GM23248 (cell line): ENCODE measurements at regions not wholly inside any gene's neighbourhood (a gene's known extent, or its start where the extent isn't known, plus 50 kb on each side); places are given as distances from the start of the nearest gene placed in this dataset.

ENCODE experiments used
- EZH2 ChIP-seq: fragments of 200-600 bp; sonication (generic); IDR thresholded peaks from 2 replicates; pipeline ENCODE4 v1.6.1; 2018; ENCODE audit warnings: antibody characterized with exemption, mild to moderate bottlenecking; ENCODE audit not compliant: insufficient read depth, poor library complexity, severe bottlenecking
- EZH2phosphoT487 ChIP-seq: fragments of 200-600 bp; sonication (generic); IDR thresholded peaks from 2 replicates; pipeline ENCODE4 v1.6.1; 2018; ENCODE audit warnings: antibody characterized with exemption, moderate library complexity, mild to moderate bottlenecking, low read depth; ENCODE audit not compliant: insufficient read depth

DNA sequence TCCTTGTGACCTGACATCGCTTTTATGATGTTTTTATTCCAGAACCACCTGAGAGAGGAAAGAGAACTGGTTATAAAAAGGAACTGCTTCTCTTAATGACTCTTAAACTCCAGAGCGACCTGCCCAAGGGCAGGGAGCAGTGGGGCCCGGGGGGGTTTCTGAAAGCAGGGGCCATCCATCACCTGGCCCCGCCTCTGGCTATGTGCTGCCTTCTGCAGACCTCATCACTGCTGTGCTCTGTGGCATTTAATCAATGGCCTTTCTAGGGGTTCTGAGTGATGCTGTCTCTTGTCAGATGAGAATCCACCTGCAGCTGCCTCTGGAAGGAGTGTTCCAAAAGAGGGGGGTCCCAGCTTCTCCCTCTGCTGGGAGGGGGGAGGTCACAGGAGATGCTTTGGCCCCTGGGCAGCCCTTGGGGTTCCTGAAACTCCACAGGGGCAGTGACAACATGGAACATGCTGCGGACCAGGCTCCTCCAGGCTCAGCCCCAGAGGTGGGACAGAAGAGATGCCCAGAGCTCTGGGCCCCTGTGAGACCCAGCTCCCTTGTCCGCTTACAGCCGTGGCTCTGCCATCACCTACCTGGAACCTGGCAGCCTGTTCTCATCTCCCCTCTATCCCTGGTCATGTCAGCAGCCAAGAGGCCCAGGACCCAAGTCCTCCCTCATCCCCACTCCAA lies 177.1 kb upstream of the SULF2 start:
- TF ChIP-seq EZH2, result no peak
- TF ChIP-seq EZH2phosphoT487, result no peak
